T1000 (cell line): ENCODE measurements at regions not wholly inside any gene's neighbourhood (a gene's known extent, or its start where the extent isn't known, plus 50 kb on each side); places are given as distances from the start of the nearest gene placed in this dataset.
"Not testable (repeated sequence)": the region's sequence is repeated elsewhere in the genome, so short reads cannot be mapped to it uniquely, and the experiment has no call there.

ENCODE experiments used
- DNase-seq: peaks from one replicate; lab custom pipeline; 2025; ENCODE audit warnings: mixed read lengths; lab: John Stamatoyannopoulos, UW

DNA sequence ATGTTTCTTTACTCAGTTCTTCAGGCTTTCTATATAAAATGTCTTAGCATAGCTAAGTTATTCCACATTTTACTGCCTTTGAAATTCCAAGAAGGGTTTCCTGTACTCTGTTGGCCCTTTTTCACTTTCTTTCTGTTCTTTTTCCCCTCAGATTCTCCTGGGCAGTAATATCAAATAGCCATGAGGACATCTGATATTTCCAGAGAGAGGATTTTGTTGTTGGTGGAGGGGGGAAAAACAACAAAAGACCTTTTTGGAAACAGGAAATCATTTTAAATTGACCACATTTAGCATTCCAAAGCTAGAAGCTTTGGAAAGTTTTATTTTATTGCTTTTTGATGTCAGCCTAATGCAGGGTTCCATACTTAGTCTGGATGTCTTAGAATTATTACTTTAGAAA, 445.4 kb downstream of the GJA1 start:
- no peak for DNase-seq

DNA sequence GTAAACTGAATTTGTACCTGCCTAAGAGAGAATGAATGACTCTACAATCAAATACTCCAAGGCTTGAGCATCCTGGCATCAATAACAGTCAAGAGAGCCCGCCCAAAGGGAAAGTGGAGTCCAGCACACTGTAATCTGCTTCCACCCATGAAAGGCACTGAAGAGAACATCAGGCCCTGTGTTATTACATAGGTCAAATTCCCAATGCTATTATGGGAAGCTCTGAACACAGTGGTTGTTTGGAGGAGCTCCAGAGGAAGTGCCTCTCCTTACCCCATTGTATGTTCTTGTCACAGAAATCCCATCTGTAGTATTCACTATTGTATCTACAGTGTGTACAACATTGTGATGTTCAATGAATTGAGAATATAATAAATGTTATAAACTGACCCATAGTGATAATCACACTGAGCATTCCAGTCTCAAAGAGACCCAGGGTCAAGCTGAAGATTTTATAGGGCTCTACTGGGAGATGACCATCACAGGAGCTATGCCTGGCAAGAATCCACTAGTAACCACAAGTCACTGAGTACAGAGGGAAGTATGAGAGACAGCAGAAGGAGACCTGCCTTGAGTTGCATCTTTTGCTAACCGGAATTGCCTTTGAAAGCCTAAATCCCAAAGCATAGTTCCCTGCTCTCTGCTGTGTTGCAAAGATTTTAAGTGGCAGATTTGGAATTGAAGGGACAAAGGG, 446.7 kb downstream of the GJA1 start:
- peak; percentile 21 for DNase-seq

DNA sequence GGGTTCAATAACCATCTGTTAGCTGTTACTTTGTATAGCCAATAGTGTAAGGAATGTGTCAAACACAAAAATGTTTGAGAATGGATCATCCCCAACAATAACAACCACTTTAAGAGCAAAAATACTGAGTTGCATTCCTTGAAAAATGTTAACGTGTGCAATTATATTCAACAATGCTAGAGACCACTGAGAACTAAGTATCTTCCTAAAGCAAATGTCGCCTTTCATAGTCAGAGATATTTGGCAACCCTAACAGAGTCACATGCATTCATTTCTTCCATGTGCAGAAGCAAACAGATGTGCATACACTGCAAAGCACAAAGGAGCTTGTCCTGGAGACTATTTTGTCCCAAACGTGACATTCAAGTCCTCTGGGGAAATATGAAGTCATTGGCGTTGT, 448.6 kb downstream of the GJA1 start:
- DNase-seq = no peak

DNA sequence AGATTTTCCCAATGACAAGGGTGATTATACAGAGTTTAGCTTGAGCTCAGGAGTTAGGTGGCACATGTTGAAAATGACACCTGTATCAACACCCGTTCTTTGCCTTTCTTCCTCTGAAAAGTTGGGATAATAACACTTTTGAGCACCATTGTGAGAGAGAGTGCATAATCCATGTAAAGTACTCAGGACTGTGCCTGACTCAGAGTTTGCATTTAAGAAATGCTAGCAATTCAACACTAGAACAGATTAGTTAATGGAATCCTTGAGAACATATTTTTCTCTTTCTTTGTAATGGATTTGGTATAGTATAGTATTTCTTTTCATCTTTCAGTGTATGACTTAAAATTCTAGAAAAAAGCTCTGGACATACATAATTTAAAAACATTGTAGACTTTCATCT, 449.2 kb downstream of the GJA1 start:
- DNase-seq = no peak

DNA sequence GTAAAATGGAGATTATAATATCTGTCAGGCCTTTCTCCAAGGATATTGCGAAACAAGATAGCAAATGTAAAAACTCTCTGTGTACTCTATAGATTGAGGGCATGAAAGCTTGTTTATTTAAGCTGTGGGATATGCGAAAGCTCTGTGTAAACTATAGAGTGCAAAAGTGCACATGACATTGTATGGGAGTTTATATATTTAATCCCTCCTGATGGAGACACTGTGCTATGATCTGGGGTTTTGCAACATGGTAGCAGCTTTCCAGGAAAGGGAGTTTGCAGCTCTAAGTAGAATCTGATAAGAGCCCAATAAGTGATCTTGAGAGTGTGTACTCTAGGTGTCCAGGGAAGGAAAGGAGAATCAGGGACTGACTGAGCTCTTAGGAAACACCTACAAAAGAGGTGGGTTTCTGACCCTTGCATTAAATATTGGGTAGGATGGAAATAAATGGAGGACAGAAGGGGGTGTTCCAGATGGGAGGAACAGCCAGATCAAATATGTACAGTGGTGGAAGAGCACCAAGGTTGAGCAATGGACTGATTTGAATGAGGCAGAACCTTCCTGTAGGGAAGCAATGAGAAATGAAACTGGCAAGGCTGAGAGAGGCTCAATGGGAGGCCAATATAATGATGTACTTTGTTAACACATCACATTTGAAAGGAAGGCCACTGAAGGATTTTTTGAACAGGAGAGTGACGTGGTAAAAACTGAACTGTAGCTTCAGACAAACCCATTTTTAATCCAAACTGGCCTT, 450.1 kb downstream of the GJA1 start:
- DNase-seq = no peak

DNA sequence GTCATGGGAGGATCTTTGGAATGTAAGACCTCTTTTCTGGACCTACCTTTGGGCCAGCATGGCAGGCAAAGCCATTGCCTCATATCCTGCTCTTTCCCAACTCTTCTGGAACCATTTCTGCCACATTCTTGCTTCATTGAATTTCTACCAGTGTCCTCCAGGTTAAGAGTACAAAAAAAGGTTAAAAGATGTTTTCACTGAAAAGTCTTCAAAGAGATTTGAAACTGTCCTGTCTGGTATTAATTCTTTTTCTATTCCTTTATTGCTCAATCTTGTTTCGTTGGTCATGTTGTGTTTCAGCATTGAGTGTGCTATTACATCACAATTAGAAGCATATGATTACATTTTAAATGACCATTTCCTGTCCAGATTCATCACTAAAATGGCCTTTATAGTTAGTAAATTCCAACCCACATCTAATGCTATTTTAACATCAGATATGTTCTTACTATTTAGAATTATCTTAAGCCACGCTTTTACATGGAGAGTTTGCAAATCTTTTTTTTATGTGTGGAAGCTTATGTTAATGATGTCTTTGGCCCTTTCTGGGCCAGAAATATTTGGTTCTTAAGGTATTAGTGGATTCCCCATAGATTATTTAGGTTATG, 450.9 kb downstream of the GJA1 start:
- no peak for DNase-seq

DNA sequence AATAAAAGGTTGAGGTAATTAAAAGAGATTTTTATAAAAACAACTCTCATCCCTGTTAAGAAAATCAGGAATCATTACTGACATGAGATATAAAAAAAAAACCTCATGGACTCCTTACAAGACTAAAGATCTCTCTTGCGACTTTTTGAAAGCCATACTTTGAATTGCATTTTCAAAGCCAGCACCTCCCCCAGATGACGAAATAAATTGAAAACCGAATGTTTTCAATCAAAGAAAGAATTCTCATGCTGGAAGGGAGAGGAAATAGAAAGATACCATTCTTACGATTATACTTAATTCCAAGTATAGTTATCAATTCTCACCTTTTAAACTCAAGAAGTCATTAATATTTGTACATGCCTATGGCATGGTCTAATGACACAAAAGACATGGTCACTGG, 452.3 kb downstream of the GJA1 start:
- DNase-seq = no peak

DNA sequence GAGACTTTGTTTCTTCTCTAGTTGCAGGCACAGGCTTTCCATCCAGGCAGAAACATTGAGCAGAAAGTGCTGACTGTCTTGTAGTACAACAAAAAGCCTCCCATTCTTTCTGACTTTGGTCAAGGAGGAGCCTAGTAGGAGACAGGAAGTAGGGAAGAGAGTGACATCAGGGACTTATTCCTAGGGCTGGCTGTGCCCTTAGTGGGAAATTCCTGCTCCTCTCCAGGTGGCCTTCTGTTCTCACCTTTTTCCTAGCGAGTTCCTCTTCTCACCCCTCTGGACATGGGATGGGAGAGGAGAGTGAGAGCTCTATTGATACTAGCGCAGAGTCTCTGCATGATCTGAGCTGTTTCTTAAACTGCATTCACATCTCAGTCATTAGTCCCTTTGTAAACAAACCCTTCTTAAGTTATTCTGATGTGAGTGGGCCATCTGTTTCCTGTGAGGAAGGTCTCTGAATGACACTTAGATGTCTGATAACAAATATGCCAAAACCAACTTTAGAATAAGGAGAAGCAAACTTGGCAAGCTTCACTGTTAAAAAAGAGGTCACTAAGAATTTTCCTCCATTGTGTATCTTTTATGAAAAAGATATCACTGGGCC, 455.0 kb downstream of the GJA1 start:
- DNase-seq = no peak

DNA sequence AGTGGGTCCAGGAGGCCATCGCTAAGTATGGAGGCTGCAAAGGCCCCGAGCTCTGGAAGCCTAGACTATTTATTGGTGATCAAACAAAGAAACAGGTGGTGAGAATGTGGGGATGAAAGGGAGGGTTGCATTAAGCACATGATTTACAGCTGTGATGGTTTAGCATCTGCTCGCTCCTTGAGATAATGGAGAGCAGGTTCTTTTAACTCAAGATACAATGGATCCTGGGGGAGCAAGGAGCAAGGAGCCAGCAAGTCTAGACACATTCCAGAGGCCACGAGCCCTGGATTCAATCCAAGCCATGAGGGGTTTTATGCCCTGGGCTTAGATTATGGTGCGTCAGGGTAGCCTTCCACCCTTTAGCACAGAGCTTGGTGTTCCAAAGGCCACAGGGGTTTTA, 460.3 kb downstream of the GJA1 start:
- not testable (repeated sequence) for DNase-seq

DNA sequence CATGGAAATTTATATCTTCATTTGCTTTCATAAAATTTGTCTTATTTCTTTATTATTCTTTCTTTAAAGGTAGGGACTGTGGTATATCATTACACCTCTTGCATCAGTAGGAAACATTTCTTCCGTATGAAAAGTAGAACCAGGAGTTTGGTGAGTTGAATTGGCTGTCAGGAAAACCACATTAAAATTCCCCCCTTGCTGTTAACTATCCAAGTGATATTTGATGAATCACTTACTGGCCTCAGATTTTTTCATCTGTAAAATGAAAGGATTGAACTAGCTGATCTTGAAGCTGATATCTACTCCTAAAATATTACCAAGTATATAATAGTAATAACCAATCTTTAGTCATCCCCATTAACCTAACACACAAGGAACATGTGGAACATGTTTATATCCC, 460.9 kb downstream of the GJA1 start:
- no peak for DNase-seq

DNA sequence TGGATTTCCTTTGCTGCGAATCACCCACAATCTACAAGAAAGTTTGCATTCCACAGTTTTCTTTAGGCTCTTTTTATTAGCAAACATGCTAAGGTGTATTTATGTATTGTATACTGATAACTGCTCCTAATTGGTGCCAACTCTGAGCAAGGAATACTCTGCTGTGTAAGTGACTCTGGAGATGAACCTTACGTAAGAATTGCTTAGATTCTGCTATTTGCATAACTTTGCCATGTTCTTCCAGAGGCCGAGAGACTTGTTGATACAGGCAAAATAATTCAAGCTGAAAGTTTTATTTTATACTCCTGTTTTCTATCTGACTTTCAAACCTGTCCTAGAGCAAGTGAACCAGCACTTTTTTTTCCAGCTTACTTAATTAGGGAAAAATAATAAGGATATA, 461.3 kb downstream of the GJA1 start:
- no peak for DNase-seq

DNA sequence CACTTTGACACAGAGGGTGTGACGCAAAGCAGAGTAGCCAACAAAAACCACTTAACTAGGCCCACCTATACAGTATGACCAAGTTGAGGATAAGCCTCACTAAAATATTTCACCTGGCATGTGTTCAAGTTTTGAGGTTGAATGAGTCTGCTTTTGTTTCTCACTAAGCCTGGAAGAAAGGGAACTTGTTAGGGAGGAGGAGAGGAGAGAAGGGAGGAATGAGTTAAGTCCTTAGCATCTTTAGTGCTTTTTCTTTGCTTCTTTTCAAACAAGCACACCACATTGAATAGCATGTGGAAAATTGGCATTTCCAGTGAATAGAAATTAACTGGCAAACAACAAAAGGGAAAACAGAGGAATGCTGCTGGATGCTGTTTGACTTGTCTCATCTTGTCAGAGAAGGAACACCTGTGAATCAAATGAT, 461.9 kb downstream of the GJA1 start:
- no peak for DNase-seq

DNA sequence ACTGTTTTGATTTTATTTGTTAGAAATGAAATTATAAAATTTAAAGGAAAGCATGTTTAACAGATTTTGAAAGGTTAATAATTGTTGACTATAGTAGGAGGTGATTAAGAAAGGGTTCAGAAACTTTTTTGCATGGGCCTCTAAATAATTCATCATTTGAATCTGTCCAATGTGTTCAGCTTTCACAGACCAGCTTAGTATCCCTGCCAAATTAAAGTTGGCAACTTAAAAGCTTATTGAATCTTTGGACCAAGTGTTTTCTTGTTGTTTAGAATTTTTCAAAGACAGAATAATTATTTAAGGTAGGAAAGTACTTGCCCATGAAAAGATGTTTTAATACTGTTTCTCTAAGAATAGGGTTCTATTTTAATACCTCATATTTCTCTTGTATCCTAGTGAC, 466.0 kb downstream of the GJA1 start:
- no peak for DNase-seq

DNA sequence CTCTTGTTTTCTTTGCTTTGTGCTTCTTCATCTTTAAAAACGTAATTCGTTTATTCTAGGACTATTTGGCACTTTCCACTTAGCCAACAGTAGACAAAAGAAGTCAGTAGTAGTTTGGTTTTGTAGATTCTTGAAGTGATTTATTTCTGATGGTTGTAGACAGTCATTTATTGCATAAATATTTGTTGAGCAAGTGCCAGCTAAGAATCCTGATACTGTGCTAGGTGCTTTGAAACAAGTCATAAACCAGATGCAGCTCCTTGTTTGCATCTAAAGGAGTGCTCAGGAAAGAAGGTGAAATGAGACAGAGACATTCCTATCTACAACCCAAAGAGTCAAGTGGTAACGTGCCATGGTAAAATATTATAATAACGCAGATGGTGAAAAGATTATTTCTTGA, 469.1 kb downstream of the GJA1 start:
- DNase-seq = no peak

DNA sequence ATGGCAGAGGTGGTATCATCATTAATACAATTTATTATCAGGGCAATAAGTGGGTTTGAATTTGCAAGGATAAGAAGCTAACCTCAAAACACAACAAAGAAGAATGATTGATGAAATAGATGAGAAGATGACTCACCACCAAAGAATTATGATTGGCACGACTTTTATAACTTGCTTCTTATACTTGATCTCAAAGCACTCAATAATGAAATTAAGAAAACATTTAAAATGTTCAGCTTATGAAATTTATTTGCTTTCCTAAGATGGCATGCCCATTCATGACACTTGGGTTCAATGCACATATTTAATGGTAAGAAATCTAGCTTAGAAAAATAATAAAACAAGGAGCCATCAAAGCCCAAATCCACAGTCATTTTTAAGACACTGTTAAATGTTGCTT, 477.5 kb downstream of the GJA1 start:
- no peak for DNase-seq

DNA sequence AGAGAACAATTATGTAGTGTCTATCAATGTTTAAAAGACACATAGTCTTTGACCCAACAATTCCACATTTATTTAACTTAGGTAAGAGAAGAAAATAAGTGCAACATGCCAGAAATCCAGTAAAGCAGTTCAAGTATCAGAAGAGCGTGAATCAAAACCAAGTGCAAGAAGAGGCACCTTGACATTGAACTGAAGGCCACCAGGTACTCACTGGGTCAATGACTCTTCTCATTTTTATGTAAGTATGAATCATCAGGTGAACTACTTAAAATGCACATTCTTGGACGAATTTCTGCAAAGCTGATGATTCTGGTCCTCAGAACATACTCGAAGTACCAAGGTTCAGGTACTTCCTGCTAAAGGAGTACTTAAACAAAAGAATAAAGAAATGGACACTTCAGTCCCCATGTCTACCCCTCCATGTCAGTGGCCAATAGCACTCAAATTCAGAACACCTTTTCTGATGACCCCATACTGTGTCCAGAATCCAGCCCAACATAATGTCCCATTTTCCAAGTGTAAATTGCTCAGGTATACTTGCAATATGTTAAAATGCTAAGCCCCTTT, 481.9 kb downstream of the GJA1 start:
- DNase-seq = no peak

DNA sequence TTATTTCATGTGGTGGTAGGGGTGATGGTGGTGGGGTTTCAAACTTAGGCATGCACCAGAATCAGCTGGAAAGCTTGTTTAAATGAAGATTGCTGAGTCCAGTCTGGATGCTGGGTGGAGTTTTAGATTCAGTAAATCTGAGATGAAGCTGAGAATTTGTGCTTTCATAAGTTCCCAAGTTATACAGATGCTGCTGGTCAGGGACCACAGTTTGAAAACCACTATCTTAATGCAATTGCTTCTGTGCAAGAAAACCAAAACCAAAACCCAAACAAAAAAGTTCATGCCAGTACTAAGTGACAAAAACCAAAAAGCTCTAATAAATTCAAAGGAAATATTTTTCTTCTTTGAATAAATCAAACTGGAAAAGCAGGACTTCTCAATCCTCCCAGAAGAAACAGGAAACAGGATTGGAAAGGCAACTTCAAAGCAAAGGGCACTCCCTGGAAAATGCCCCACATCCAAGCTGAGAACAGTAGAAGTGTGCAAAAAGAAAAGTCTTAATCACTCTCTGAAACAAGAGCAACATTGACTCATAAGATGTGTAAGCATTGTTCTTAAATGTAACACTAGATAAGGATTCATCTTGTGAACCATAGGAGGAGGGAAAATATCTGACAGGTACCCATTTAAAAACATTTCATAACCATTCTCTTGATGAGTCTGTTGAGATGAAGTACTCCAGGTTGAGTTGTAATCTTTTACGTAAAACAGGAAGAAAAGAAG, 481.5 kb upstream of the HSF2 start:
- no peak for DNase-seq

DNA sequence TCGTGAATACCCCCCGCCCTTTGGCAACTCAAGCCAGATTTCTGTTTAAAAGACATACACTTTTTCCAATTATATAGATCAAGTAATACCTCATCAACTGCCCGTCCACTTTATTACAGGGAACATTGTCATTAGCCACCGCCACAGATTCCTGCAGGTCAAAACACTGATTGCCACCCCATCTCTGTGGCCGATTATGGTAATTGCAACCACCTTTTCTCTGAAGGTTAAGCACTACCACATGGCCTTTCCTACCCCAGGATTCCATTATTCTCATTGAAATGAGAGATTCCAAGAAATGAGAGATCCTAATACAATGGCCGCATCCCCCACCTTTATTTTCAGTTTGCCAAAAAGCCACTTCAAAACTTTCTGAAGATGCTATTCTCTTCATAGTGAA, 478.8 kb upstream of the HSF2 start:
- no peak for DNase-seq

DNA sequence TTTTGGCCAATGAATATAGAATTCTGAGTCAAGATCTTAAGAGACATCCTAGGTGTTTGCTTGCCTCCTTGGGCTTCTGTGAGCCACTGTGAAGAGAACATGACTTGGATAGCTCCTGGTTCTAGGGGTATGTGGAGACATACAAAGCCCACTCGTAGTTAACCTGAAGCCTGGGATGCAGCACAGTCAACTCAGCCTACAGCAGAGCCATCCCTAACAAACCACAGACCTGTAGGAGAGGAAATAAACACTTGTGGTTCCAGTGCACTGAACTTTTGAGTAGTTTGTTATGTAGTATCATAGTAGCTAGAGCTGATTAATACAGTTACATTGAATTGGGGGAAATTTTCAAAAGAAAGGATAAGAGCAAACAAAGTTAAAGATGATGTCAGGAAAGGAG, 474.4 kb upstream of the HSF2 start:
- no peak for DNase-seq

DNA sequence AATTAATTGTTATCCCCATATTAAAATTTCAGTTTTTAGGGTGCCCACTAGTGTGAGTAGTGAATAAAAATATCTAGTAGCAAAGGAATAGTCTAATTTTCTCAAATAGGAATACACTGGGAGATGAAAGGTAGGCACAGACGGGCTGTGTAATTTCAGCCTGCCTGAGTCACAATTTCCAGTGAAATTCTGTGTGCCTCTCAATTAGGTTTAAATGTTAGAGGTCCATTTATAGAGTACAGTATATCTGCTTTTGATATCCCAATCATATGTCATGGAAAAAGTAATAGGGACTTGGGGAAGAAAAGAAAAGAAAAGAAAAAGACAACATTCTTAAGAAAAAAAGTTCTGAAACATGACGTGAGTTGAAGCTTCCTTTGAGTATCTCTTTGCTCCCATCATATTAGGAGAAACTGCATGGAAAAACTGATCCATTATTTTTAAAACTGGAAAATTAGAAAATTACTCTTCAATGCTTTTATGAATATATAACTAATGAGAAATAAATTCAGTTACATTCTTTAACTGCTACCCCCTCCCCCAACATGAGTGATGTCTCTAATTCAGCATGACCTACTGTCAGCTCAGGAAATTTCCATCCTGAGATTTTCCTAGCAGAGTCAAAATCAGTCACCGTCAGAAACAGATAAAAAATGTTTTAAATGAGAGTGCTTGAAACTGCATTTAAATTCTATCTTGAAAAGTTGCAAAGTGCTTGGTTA, 473.8 kb upstream of the HSF2 start:
- no peak for DNase-seq

DNA sequence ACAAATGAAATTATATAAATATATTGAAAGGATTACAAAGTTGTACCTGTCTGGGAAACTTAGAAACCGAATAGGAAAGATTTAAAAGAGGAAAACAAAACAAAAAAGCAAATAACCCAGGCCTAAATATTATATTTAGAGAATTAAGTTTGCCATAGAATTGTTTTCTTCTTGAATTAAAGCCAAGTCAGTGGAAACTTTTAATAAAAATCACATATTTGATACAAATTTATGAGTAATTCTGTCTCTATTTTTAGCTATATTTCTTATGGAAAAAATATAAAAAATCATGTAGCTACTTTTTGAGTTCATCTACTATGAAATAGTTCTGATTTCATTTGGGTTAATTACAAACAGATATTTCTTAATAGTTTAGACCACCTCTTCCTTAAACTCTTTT, 470.2 kb upstream of the HSF2 start:
- DNase-seq = no peak
